DND-41 (cell line): ENCODE measurements at regions not wholly inside any gene's neighbourhood (a gene's known extent, or its start where the extent isn't known, plus 50 kb on each side); places are given as distances from the start of the nearest gene placed in this dataset.

Experiments
- ATAC-seq: fragments of 200-7000 bp; cut with Tn5 transposase; 3 replicates; pipeline ENCODE4 v1.9.1; 2021; ENCODE audit warnings: low read depth; ENCODE audit not compliant: insufficient read depth
- DNase-seq: peaks from one replicate; pipeline ENCODE4 v3.0.0-alpha.2; 2020
- H2AFZ ChIP-seq: 2 replicates; pipeline ENCODE4 v1.6.0; 2012; ENCODE audit warnings: low read depth, low read length
- H3K27ac ChIP-seq: 2 replicates; pipeline ENCODE4 v1.5.1; 2012; ENCODE audit warnings: low read length, inconsistent platforms
- H3K27me3 ChIP-seq: fragments of 200-600 bp; sonication (generic); 2 replicates; pipeline ENCODE4 v1.6.0; 2012; ENCODE audit warnings: low read length, mild to moderate bottlenecking, inconsistent platforms; ENCODE audit not compliant: insufficient read depth, poor library complexity
- H3K36me3 ChIP-seq: 2 replicates; pipeline ENCODE4 v1.5.1; 2012; ENCODE audit warnings: low read length, inconsistent platforms; ENCODE audit not compliant: insufficient read depth
- H3K4me1 ChIP-seq: 2 replicates; pipeline ENCODE4 v1.5.1; 2012; ENCODE audit warnings: mild to moderate bottlenecking, low read length; ENCODE audit not compliant: insufficient read depth
- H3K4me2 ChIP-seq: 2 replicates; pipeline ENCODE4 v1.6.0; 2012; ENCODE audit warnings: mild to moderate bottlenecking, moderate library complexity, low read length, inconsistent platforms; ENCODE audit not compliant: insufficient read depth
- H3K4me3 ChIP-seq, 2 experiments: fragments of 200-600 bp in 1 of 2; shearing (Covaris generic) in 1 of 2; 2 replicates each; pipeline ENCODE4 v1.5.1; 2012 to 2016; ENCODE audit warnings: inconsistent platforms in 2 of 2, low read length in 2 of 2, mild to moderate bottlenecking in 2 of 2, low read depth in 1 of 2, moderate library complexity in 1 of 2
- H3K79me2 ChIP-seq: 2 replicates; pipeline ENCODE4 v1.6.0; 2012; ENCODE audit warnings: low read length, inconsistent platforms; ENCODE audit not compliant: insufficient read depth
- H3K9ac ChIP-seq: 2 replicates; pipeline ENCODE4 v1.6.0; 2012; ENCODE audit warnings: low read depth, mild to moderate bottlenecking, inconsistent platforms, low read length, moderate library complexity
- H3K9me3 ChIP-seq: 2 replicates; pipeline ENCODE4 v1.5.1; 2012; ENCODE audit warnings: low read length, moderate library complexity, mild to moderate bottlenecking, inconsistent platforms; ENCODE audit not compliant: insufficient read depth, severe bottlenecking
- H4K20me1 ChIP-seq: 2 replicates; pipeline ENCODE4 v1.6.0; 2012; ENCODE audit warnings: low read length; ENCODE audit not compliant: insufficient read depth
- EZH2 ChIP-seq: IDR thresholded peaks from 3 replicates; pipeline ENCODE4 v1.6.1; 2012; ENCODE audit warnings: borderline replicate concordance, low read depth, mild to moderate bottlenecking, moderate library complexity, low read length, inconsistent platforms; ENCODE audit not compliant: severe bottlenecking
- TF ChIP-seq, protein P1 (sequence below): IDR thresholded peaks from 2 replicates; pipeline ENCODE4 v1.5.1; 2012; ENCODE audit warnings: borderline replicate concordance, low read length, moderate library complexity, mild to moderate bottlenecking; ENCODE audit not compliant: poor library complexity, severe bottlenecking; ENCODE audit errors: extremely low read depth

- H3K9me3 ChIP-seq: peaks cover 2% of the 10 kb centered on the region
- ATAC-seq (no peak), DNase-seq (no peak)
- H2AFZ ChIP-seq: no peak overlapping the region
- no peaks in the 10 kb centered on the region for H3K4me1 ChIP-seq
- H3K79me2 ChIP-seq: no peaks in the 10 kb centered on the region
- H3K9ac ChIP-seq: no peak overlapping the region
- no peaks in the 10 kb centered on the region for H3K27me3 ChIP-seq
- H3K27ac ChIP-seq: no peak overlapping the region
- no peak overlapping the region for H3K4me2 ChIP-seq
- no peaks in the 10 kb centered on the region for H4K20me1 ChIP-seq
- no peaks in the 10 kb centered on the region for H3K36me3 ChIP-seq
- TF ChIP-seq, protein P1, sequence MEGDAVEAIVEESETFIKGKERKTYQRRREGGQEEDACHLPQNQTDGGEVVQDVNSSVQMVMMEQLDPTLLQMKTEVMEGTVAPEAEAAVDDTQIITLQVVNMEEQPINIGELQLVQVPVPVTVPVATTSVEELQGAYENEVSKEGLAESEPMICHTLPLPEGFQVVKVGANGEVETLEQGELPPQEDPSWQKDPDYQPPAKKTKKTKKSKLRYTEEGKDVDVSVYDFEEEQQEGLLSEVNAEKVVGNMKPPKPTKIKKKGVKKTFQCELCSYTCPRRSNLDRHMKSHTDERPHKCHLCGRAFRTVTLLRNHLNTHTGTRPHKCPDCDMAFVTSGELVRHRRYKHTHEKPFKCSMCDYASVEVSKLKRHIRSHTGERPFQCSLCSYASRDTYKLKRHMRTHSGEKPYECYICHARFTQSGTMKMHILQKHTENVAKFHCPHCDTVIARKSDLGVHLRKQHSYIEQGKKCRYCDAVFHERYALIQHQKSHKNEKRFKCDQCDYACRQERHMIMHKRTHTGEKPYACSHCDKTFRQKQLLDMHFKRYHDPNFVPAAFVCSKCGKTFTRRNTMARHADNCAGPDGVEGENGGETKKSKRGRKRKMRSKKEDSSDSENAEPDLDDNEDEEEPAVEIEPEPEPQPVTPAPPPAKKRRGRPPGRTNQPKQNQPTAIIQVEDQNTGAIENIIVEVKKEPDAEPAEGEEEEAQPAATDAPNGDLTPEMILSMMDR: no peak
- TF ChIP-seq EZH2: no peak
- H3K4me3 ChIP-seq: no peak overlapping the region
These were observed 698.8 kb upstream of the LMO3 start for GRCh38 chr12:17304503-17305347.

DNA sequence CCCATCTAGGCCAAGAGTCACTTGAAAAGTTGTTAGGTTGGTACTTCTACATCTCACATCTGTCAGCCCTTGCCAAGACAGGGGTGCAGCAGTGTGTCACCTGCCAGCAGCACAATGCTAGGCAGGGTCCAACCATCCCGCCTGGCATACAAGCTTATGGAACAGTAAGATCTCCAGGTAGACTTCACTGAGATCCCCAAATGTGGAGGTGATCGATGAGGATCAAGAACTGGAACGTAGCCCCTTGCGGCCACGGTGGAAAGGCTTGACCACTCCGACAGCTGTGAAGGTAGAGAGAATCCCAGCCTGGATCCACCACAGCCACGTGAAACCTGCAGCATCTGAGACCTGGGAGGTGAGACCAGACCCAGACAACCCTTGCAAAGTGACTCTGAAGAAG, 696.0 kb upstream of the LMO3 start:
- H3K27ac ChIP-seq: no peak overlapping the region
- TF ChIP-seq EZH2: no peak
- TF ChIP-seq, protein P1: no peak
- H3K4me3 ChIP-seq: no peak overlapping the region
- no peaks in the 10 kb centered on the region for H3K36me3 ChIP-seq
- no peaks in the 10 kb centered on the region for H4K20me1 ChIP-seq
- H3K27me3 ChIP-seq: no peaks in the 10 kb centered on the region
- no peak overlapping the region for H2AFZ ChIP-seq
- H3K9ac ChIP-seq: no peak overlapping the region
- no peak for DNase-seq
- no peak for ATAC-seq
- H3K4me2 ChIP-seq: no peak overlapping the region
- no peaks in the 10 kb centered on the region for H3K4me1 ChIP-seq
- no peaks in the 10 kb centered on the region for H3K79me2 ChIP-seq
- H3K9me3 ChIP-seq: peaks cover 6% of the 10 kb centered on the region

- Histone ChIP-seq H3K27me3 (no peaks in the 10 kb centered on the region), H3K4me3 (no peak overlapping the region), H3K27ac (no peak overlapping the region), H3K36me3 (no peaks in the 10 kb centered on the region), H3K4me2 (no peak overlapping the region), H3K4me1 (no peaks in the 10 kb centered on the region), H3K9ac (no peak overlapping the region), H3K79me2 (no peaks in the 10 kb centered on the region), H3K9me3 (peaks cover 8% of the 10 kb centered on the region), H4K20me1 (no peaks in the 10 kb centered on the region), H2AFZ (no peak overlapping the region)
- ATAC-seq (no peak), DNase-seq (no peak)
- no peak for TF ChIP-seq EZH2
- TF ChIP-seq, protein P1: no peak
These were observed 695.6 kb upstream of the LMO3 start for GRCh38 chr12:17301544-17301943.
